ENCODE measurements at regions not wholly inside any gene's neighbourhood (a gene's known extent, or its start where the extent isn't known, plus 50 kb on each side); places are given as distances from the start of the nearest gene placed in this dataset.
A peak's percentile ranks its signal among the peaks of the same experiment; 100 is the strongest.

DNA sequence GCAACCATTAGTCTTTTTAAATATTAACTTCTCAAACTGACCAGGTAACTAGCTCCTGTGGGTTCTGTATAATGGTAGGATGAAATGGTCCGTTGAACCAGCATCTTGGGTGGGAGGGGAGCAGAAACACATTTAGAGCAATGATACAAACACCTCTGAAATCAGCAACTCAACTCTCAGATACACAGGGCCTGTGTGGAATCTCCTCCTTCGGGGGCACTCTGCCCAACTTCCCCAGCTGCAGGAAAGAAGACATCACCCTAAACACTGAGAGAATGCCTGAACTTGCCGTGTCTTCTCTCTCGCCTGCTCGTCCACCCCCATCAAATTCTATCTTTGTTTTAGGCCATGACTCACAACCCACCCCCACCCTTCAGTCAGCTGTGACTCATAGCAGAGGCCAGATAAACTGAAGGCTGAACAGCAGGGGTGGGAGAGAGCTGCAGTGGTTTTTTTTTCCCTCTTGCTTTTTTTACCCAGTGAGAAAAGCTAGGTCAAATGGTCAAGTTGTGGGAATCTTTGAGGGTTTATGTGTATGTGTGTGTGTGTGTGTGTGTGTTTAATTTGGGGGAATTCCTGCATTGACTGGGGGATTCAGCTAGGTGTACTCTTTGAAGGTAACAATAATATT, 593.4 kb upstream of the JAG1 start:
- TF ChIP-seq, protein P1, sequence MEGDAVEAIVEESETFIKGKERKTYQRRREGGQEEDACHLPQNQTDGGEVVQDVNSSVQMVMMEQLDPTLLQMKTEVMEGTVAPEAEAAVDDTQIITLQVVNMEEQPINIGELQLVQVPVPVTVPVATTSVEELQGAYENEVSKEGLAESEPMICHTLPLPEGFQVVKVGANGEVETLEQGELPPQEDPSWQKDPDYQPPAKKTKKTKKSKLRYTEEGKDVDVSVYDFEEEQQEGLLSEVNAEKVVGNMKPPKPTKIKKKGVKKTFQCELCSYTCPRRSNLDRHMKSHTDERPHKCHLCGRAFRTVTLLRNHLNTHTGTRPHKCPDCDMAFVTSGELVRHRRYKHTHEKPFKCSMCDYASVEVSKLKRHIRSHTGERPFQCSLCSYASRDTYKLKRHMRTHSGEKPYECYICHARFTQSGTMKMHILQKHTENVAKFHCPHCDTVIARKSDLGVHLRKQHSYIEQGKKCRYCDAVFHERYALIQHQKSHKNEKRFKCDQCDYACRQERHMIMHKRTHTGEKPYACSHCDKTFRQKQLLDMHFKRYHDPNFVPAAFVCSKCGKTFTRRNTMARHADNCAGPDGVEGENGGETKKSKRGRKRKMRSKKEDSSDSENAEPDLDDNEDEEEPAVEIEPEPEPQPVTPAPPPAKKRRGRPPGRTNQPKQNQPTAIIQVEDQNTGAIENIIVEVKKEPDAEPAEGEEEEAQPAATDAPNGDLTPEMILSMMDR (IDR thresholded peaks at IDR 0.05; ENCODE audit: unreplicated experiment in 3 of 3) = no peak
- Mint-ChIP-seq H3K36me3 (ENCODE audit: low read depth) (no peaks in the 10 kb centered on the region), H3K4me3 (peak overlapping the region; percentile 6 to 48 (median 43)), H3K4me1 (peaks cover 52% of the 10 kb centered on the region), H3K27ac (peak overlapping the region; percentile 87 to 97 (median 91)), H3K9me3 (no peaks in the 10 kb centered on the region), H3K27me3 (ENCODE audit: low read depth) (peaks cover 4% of the 10 kb centered on the region)

DNA sequence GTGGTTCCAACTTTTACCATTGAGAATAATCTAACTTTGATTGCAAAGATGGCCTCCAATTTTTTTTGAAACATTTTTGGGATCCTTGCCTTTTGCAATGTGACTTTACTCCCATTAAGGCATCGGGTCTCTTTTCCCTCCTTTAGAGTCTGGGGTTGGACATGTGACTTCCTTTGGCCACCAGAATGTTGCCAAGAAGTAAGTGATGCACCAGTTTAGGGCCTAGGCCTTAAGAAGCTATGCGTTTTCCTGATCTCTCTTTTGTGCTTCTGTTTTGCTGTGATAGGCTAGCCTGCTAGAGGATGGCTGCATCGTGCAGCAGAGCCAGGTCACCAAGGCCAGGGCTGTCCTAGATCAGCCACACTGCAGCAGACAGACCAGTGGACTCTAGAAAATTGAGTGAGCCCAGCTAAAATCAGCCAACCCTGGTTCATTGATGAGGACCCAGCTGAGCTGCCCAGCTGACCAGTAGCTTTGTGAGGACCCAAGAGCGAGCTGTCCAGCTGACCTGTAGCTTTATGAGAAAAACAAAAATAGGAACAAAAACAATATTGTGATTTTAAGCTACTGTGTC, 594.0 kb upstream of the JAG1 start:
- Mint-ChIP-seq H3K36me3 (ENCODE audit: low read depth) (no peaks in the 10 kb centered on the region), H3K4me3 (no peak overlapping the region), H3K27ac (peak overlapping the region; percentile 91 to 97 (median 94)), H3K4me1 (peaks cover 58% of the 10 kb centered on the region), H3K9me3 (no peaks in the 10 kb centered on the region), H3K27me3 (ENCODE audit: low read depth) (peaks cover 4% of the 10 kb centered on the region)
- TF ChIP-seq, protein P1 (IDR thresholded peaks at IDR 0.05; ENCODE audit: unreplicated experiment in 3 of 3) = no peak

DNA sequence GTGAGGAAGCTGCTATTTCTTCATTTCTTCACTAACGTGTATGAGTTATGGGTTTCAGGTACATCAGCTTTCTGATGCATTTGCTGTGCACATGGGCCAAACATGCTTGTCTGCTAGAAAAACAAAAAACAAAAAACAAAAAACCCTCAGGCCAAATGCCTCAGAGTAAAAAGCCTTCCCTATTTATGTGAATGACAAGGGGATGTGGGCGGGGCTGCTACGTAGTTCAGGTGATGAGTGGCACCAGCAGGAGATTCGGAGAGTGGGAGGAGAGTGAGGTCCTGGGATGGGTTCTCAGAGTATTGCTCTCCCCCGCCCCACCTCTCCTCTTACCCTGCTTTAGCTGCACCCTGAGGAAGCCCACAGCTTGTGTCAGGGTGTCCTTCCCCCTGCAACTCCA, 596.8 kb upstream of the JAG1 start:
- Mint-ChIP-seq H3K36me3 (ENCODE audit: low read depth) (no peaks in the 10 kb centered on the region), H3K27me3 (ENCODE audit: low read depth) (peaks cover 4% of the 10 kb centered on the region), H3K27ac (peak overlapping the region; percentile 36 to 81 (median 80)), H3K9me3 (no peaks in the 10 kb centered on the region), H3K4me1 (peaks cover 70% of the 10 kb centered on the region), H3K4me3 (no peak overlapping the region)
- TF ChIP-seq, protein P1 (IDR thresholded peaks at IDR 0.05; ENCODE audit: unreplicated experiment in 3 of 3) = no peak

DNA sequence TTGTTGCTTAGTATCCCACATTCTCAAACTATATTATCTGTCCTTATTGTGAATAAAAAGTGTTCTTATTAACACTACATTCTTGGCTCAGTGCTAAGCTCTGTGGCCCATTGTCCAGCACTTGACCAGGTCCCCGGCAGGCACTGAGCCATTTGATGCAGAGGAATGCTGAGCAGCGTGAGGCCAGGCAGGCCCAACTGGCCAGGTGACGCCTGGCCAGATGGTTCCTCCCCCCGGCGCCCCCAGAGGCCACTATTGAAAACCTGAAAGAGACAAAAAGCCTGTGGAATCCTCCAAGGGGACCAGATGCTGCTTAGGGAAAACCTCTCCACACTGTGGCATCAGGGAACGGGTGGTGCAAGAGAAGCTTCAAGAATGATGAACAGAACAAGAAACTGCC, 597.5 kb upstream of the JAG1 start:
- H3K4me3 Mint-ChIP-seq = no peak overlapping the region
- peak overlapping the region; percentile 36 to 81 (median 80) for H3K27ac Mint-ChIP-seq
- no peaks in the 10 kb centered on the region for H3K9me3 Mint-ChIP-seq
- H3K36me3 Mint-ChIP-seq (ENCODE audit: low read depth) = no peaks in the 10 kb centered on the region
- TF ChIP-seq, protein P1 (IDR thresholded peaks at IDR 0.05; ENCODE audit: unreplicated experiment in 3 of 3) = no peak
- peaks cover 66% of the 10 kb centered on the region for H3K4me1 Mint-ChIP-seq
- H3K27me3 Mint-ChIP-seq (ENCODE audit: low read depth) = peaks cover 4% of the 10 kb centered on the region

DNA sequence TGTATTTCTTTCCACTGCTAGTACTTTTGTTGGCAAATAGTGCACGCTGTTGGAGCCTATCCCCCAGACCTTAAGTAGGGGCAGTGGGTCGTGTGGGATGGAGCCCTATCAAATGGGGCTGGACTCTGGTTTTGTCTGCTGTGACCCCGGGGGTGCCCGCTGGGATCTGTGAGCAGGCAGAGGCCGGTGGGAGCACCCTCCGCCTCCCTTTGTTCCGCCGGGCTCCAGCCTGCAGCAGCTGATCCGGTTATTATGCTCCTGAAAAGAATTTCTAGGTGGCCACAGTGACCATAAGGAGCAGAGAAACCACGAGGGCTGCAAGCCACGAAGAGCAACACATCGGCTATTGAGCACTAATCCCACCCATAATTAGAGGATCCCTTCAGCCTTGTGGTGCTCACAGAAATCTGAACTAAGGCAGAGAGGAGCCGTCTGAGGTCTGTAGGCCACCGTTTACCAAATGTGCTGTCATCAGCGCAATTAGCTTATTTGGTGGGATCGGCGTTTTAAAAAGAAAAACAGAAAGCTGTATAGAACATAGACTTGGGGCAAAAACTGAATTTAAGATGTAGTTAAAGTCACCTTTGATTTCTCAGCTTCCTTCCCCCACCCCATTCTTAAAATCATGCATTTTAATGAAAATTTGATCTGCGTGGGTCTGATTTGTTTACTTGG, 598.3 kb upstream of the JAG1 start:
- Mint-ChIP-seq H3K27ac (peak overlapping the region; percentile 36 to 81 (median 80)), H3K4me3 (no peak overlapping the region), H3K4me1 (peaks cover 60% of the 10 kb centered on the region), H3K36me3 (ENCODE audit: low read depth) (no peaks in the 10 kb centered on the region), H3K9me3 (no peaks in the 10 kb centered on the region), H3K27me3 (ENCODE audit: low read depth) (peaks cover 4% of the 10 kb centered on the region)
- TF ChIP-seq, protein P1 (IDR thresholded peaks at IDR 0.05; ENCODE audit: unreplicated experiment in 3 of 3) = no peak

Measured in nephron (organoid).